BE2C (cell line): ENCODE measurements at regions not wholly inside any gene's neighbourhood (a gene's known extent, or its start where the extent isn't known, plus 50 kb on each side); places are given as distances from the start of the nearest gene placed in this dataset.

Experiments
- DNase-seq: peaks from one replicate; pipeline ENCODE4 v3.0.0-alpha.2; 2020
- H3K27me3 ChIP-seq: fragments of 250-450 bp; sonication (Bioruptor Pico); 2 replicates; pipeline ENCODE4 v1.5.1; 2020; ENCODE audit warnings: mild to moderate bottlenecking
- H3K36me3 ChIP-seq: fragments of 250-450 bp; sonication (Bioruptor Pico); 2 replicates; pipeline ENCODE4 v1.5.1; 2020; ENCODE audit warnings: mild to moderate bottlenecking
- H3K4me1 ChIP-seq: fragments of 250-450 bp; sonication (Bioruptor Pico); 2 replicates; pipeline ENCODE4 v1.5.1; 2020
- H3K4me3 ChIP-seq: 2 replicates; pipeline ENCODE4 v1.5.1; 2011; ENCODE audit warnings: low read depth, low read length
- H3K9me3 ChIP-seq: fragments of 250-450 bp; sonication (Bioruptor Pico); 2 replicates; pipeline ENCODE4 v1.5.1; 2020
- CTCF ChIP-seq: IDR thresholded peaks from 2 replicates; pipeline ENCODE4 v1.5.1; 2012; ENCODE audit warnings: mild to moderate bottlenecking, low read depth, low read length

- Histone ChIP-seq H3K36me3 (no peaks in the 10 kb centered on the region), H3K4me1 (no peaks in the 10 kb centered on the region; the same call in 1 of the 2 replicates), H3K9me3 (no peaks in the 10 kb centered on the region), H3K27me3 (no peaks in the 10 kb centered on the region), H3K4me3 (no peak overlapping the region)
- TF ChIP-seq CTCF = no peak
- DNase-seq = no peak
Measured at GRCh38 chr9:121582641-121583040, 68.8 kb upstream of the DAB2IP start.

GRCh38 chr9:121584421-121584820 lies 67.0 kb upstream of the DAB2IP start:
- Histone ChIP-seq H3K9me3 (no peaks in the 10 kb centered on the region), H3K27me3 (no peaks in the 10 kb centered on the region), H3K4me3 (no peak overlapping the region), H3K36me3 (no peaks in the 10 kb centered on the region), H3K4me1 (no peaks in the 10 kb centered on the region)
- TF ChIP-seq CTCF = no peak
- DNase-seq = no peak

GRCh38 chr9:121587863-121588262 lies 63.6 kb upstream of the DAB2IP start:
- no peaks in the 10 kb centered on the region for H3K27me3 ChIP-seq
- H3K9me3 ChIP-seq = no peaks in the 10 kb centered on the region
- H3K4me1 ChIP-seq = no peaks in the 10 kb centered on the region
- no peak for TF ChIP-seq CTCF
- H3K4me3 ChIP-seq = no peak overlapping the region
- no peaks in the 10 kb centered on the region for H3K36me3 ChIP-seq
- no peak for DNase-seq

- Histone ChIP-seq H3K9me3 (no peaks in the 10 kb centered on the region), H3K4me1 (no peaks in the 10 kb centered on the region), H3K36me3 (no peaks in the 10 kb centered on the region), H3K4me3 (no peak overlapping the region), H3K27me3 (no peaks in the 10 kb centered on the region)
- DNase-seq = no peak
- TF ChIP-seq CTCF = no peak
Measured at GRCh38 chr9:121589986-121590385, 61.4 kb upstream of the DAB2IP start.

GRCh38 chr9:121592265-121592664 lies 59.2 kb upstream of the DAB2IP start:
- Histone ChIP-seq H3K9me3 (no peaks in the 10 kb centered on the region), H3K4me1 (no peaks in the 10 kb centered on the region)
- no peak for TF ChIP-seq CTCF

GRCh38 chr9:121593066-121593465 lies 58.4 kb upstream of the DAB2IP start:
- DNase-seq = no peak
- H3K27me3 ChIP-seq = no peaks in the 10 kb centered on the region
- no peaks in the 10 kb centered on the region for H3K36me3 ChIP-seq
- H3K4me1 ChIP-seq = no peaks in the 10 kb centered on the region
- no peaks in the 10 kb centered on the region for H3K9me3 ChIP-seq
- TF ChIP-seq CTCF = no peak
- H3K4me3 ChIP-seq = no peak overlapping the region

More at GRCh38 chr9:121592265-121592664, 59.2 kb upstream of the DAB2IP start:
- DNase-seq = no peak
- Histone ChIP-seq H3K4me3 (no peak overlapping the region), H3K36me3 (no peaks in the 10 kb centered on the region), H3K27me3 (no peaks in the 10 kb centered on the region)
